GM12892 (cell line): ENCODE measurements at regions not wholly inside any gene's neighbourhood (a gene's known extent, or its start where the extent isn't known, plus 50 kb on each side); places are given as distances from the start of the nearest gene placed in this dataset.

Experiments
- POLR2A ChIP-seq: IDR thresholded peaks from 2 replicates; pipeline ENCODE4 v1.6.1; 2011; ENCODE audit warnings: low read depth, low read length, control low read depth
- TAF1 ChIP-seq: IDR thresholded peaks from 2 replicates; pipeline ENCODE4 v1.6.1; 2011; ENCODE audit warnings: low read depth, mild to moderate bottlenecking, control low read depth, low read length, borderline replicate concordance

GRCh38 chr5:92574023-92574422, 1007.0 kb downstream of the NR2F1-AS1 start:
- TF ChIP-seq POLR2A (no peak), TAF1 (no peak)
